H1 (cell line): ENCODE measurements at regions not wholly inside any gene's neighbourhood (a gene's known extent, or its start where the extent isn't known, plus 50 kb on each side); places are given as distances from the start of the nearest gene placed in this dataset.

ENCODE experiments used
- CTCF ChIA-PET: fragments of 300-600 bp; sonication (Branson Sonifier 250); formaldehyde crosslinking; loops from one replicate; lab custom pipeline; 2021; ENCODE audit not compliant: partially characterized antibody; lab: Charles Lee
- POLR2A ChIA-PET: fragments of 300-600 bp; sonication (Branson Sonifier 250); formaldehyde crosslinking; loops from one replicate; lab custom pipeline; 2021; ENCODE audit warnings: inconsistent platforms; ENCODE audit not compliant: partially characterized antibody; lab: Charles Lee
- DNase-seq, 2 experiments: peaks; one replicate each; pipeline versions ENCODE4 v3.0.0 to v3.0.0-alpha.2; 2010 to 2022; ENCODE audit warnings: low spot score in 2 of 2, low read depth in 1 of 2, mixed read lengths in 1 of 2
- FAIRE-seq: peaks from 2 replicates; lab custom pipeline; 2011; peaks lifted over from hg19 to GRCh38; lab: Jason Lieb, UNC
- H2AFZ ChIP-seq: 2 replicates; pipeline ENCODE4 v1.8.1; 2012; ENCODE audit warnings: low read length, inconsistent platforms
- H2AK5ac ChIP-seq: 2 replicates; pipeline ENCODE4 v1.6.1; 2013; ENCODE audit warnings: low read depth, low read length
- H2BK120ac ChIP-seq: replicated peaks from 2 replicates; pipeline ENCODE3; 2013; ENCODE audit warnings: low read depth, low read length, inconsistent platforms
- H2BK12ac ChIP-seq: 2 replicates; pipeline ENCODE4 v1.6.1; 2013; ENCODE audit warnings: low read depth, low read length
- H2BK15ac ChIP-seq: 2 replicates; pipeline ENCODE4 v1.6.1; 2013; ENCODE audit warnings: low read length
- H2BK20ac ChIP-seq: 2 replicates; pipeline ENCODE4 v1.6.1; 2013; ENCODE audit warnings: low read length
- H2BK5ac ChIP-seq: 2 replicates; pipeline ENCODE4 v1.6.1; 2013; ENCODE audit warnings: low read depth, low read length
- H3K14ac ChIP-seq: 2 replicates; pipeline ENCODE4 v1.6.1; 2013; ENCODE audit warnings: inconsistent platforms; ENCODE audit not compliant: insufficient read length
- H3K18ac ChIP-seq: 2 replicates; pipeline ENCODE4 v1.6.1; 2013; ENCODE audit warnings: low read length; ENCODE audit errors: extremely low read depth
- H3K23ac ChIP-seq: 2 replicates; pipeline ENCODE4 v1.6.1; 2013; ENCODE audit warnings: inconsistent platforms; ENCODE audit not compliant: insufficient read length
- H3K23me2 ChIP-seq: 2 replicates; pipeline ENCODE4 v1.6.1; 2013; ENCODE audit warnings: low read depth, low read length
- H3K27ac ChIP-seq: 2 replicates; pipeline ENCODE4 v1.6.1; 2011; ENCODE audit warnings: low read depth, low read length, inconsistent platforms
- H3K27me3 ChIP-seq, 4 experiments: replicated peaks in 1 of 4; 1 replicate in 1 of 4; 2 replicates in 3 of 4; pipeline versions ENCODE4 v1.6.1 to v1.8.1; 2011 to 2013; ENCODE audit warnings: low read length in 3 of 4, mild to moderate bottlenecking in 3 of 4, inconsistent platforms in 2 of 4, mixed read lengths in 2 of 4, moderate library complexity in 1 of 4; ENCODE audit not compliant: control insufficient read depth in 3 of 4, insufficient read depth in 3 of 4; ENCODE audit errors: extremely low read depth in 1 of 4
- H3K36me3 ChIP-seq, 4 experiments: 2 replicates each; pipeline versions ENCODE4 v1.6.1 to v1.8.1; 2011 to 2013; ENCODE audit warnings: mild to moderate bottlenecking in 4 of 4, low read length in 3 of 4, moderate library complexity in 2 of 4, control low read depth in 1 of 4, inconsistent platforms in 1 of 4; ENCODE audit not compliant: insufficient read depth in 4 of 4, control insufficient read depth in 2 of 4
- H3K4ac ChIP-seq: replicated peaks from 2 replicates; pipeline ENCODE3; 2013; ENCODE audit warnings: low read length, low read depth, mixed read lengths, inconsistent platforms; ENCODE audit not compliant: insufficient read length
- H3K4me1 ChIP-seq, 4 experiments: replicated peaks in 1 of 4; 1 replicate in 1 of 4; 2 replicates in 3 of 4; pipeline versions ENCODE4 v1.6.1 to v1.8.1; 2011 to 2013; ENCODE audit warnings: low read length in 3 of 4, inconsistent platforms in 2 of 4, mixed read lengths in 1 of 4; ENCODE audit not compliant: insufficient read depth in 4 of 4, control insufficient read depth in 3 of 4
- H3K4me2 ChIP-seq, 2 experiments: 2 replicates each; pipeline versions ENCODE4 v1.6.1 to v1.8.1; 2011 to 2013; ENCODE audit warnings: low read depth in 2 of 2, low read length in 2 of 2, control low read depth in 1 of 2, inconsistent platforms in 1 of 2, mild to moderate bottlenecking in 1 of 2; ENCODE audit not compliant: insufficient read depth in 1 of 2
- H3K4me3 ChIP-seq, 4 experiments: fragments of 200-600, 300-600 bp in 1 of 4; sonication (generic), shearing (Covaris generic), sonication (Bioruptor Twin) in 1 of 4; 2 replicates each; pipeline versions ENCODE4 v1.5.1 to v1.8.1; 2011 to 2016; ENCODE audit warnings: low read length in 4 of 4, low read depth in 3 of 4, control low read depth in 2 of 4, inconsistent platforms in 2 of 4, mild to moderate bottlenecking in 2 of 4, mixed read lengths in 1 of 4, moderate library complexity in 1 of 4; ENCODE audit not compliant: insufficient read depth in 2 of 4; ENCODE audit errors: extremely low read depth in 1 of 4
- H3K56ac ChIP-seq: replicated peaks from 2 replicates; pipeline ENCODE3; 2013; ENCODE audit warnings: low read depth, mild to moderate bottlenecking, mixed read lengths, low read length, inconsistent platforms; ENCODE audit not compliant: insufficient read length
- H3K79me1 ChIP-seq: 2 replicates; pipeline ENCODE4 v1.6.1; 2013; ENCODE audit warnings: low read depth, low read length, control low read depth
- H3K79me2 ChIP-seq, 2 experiments: 2 replicates each; pipeline versions ENCODE4 v1.6.1 to v1.8.1; 2012 to 2013; ENCODE audit warnings: low read length in 2 of 2, mild to moderate bottlenecking in 2 of 2, inconsistent platforms in 1 of 2; ENCODE audit not compliant: insufficient read depth in 2 of 2, control insufficient read depth in 1 of 2
- H3K9ac ChIP-seq, 4 experiments: replicated peaks in 1 of 4; 1 replicate in 1 of 4; 2 replicates in 3 of 4; pipeline versions ENCODE4 v1.6.1 to v1.8.1; 2011 to 2013; ENCODE audit warnings: low read depth in 3 of 4, low read length in 3 of 4, control low read depth in 2 of 4, mild to moderate bottlenecking in 2 of 4, moderate library complexity in 2 of 4, inconsistent platforms in 1 of 4; ENCODE audit errors: extremely low read depth in 1 of 4
- H3K9me3 ChIP-seq, 2 experiments: 2 replicates each; pipeline versions ENCODE4 v1.6.1 to v1.8.1; 2012 to 2013; ENCODE audit warnings: mild to moderate bottlenecking in 2 of 2, moderate library complexity in 2 of 2, control low read depth in 1 of 2, inconsistent platforms in 1 of 2, low read depth in 1 of 2, low read length in 1 of 2, mixed read lengths in 1 of 2; ENCODE audit not compliant: insufficient read depth in 2 of 2
- H4K20me1 ChIP-seq, 2 experiments: replicated peaks in 1 of 2; 2 replicates each; pipeline versions ENCODE3 to v1.8.1; 2011 to 2013; ENCODE audit warnings: inconsistent platforms in 2 of 2, low read length in 2 of 2, mild to moderate bottlenecking in 1 of 2; ENCODE audit not compliant: insufficient read depth in 2 of 2, control insufficient read depth in 1 of 2
- H4K5ac ChIP-seq: 2 replicates; pipeline ENCODE4 v1.6.1; 2013; ENCODE audit warnings: low read length, low read depth, mixed read lengths, inconsistent platforms; ENCODE audit not compliant: insufficient read length
- H4K8ac ChIP-seq: 2 replicates; pipeline ENCODE4 v1.8.0; 2013; ENCODE audit warnings: mild to moderate bottlenecking, moderate library complexity, low read length, inconsistent platforms; ENCODE audit not compliant: insufficient read depth; ENCODE audit errors: extremely low read depth
- H4K91ac ChIP-seq: replicated peaks from 2 replicates; pipeline ENCODE3; 2013; ENCODE audit warnings: low read length, mixed read lengths, inconsistent platforms; ENCODE audit not compliant: insufficient read length
- CTBP2 ChIP-seq: IDR thresholded peaks from 2 replicates; pipeline ENCODE4 v1.7.0; 2011; ENCODE audit warnings: borderline replicate concordance, mild to moderate bottlenecking, moderate library complexity, mixed read lengths, low read length; ENCODE audit not compliant: insufficient read depth, insufficient read length
- JUND ChIP-seq: IDR thresholded peaks from 2 replicates; pipeline ENCODE4 v1.6.1; 2011; ENCODE audit warnings: mild to moderate bottlenecking, improper control_type of control experiment, low read length
- KDM5A ChIP-seq: fragments of 200-600 bp; IDR thresholded peaks from 2 replicates; pipeline ENCODE4 v1.7.1; 2012; ENCODE audit warnings: mild to moderate bottlenecking, low read length, inconsistent platforms, mixed read lengths
- NRF1 ChIP-seq: IDR thresholded peaks from 2 replicates; pipeline ENCODE4 v1.6.1; 2011; ENCODE audit warnings: mild to moderate bottlenecking, low read depth, low read length, improper control_type of control experiment
- RFX5 ChIP-seq: IDR thresholded peaks from 2 replicates; pipeline ENCODE4 v1.6.1; 2011; ENCODE audit warnings: low read depth, low read length, improper control_type of control experiment, borderline replicate concordance
- RNF2 ChIP-seq: fragments of 200-900, 300-1000 bp; sonication (generic); IDR thresholded peaks from 2 replicates; pipeline ENCODE4 v1.7.1; 2016; ENCODE audit warnings: borderline replicate concordance, low read depth, mild to moderate bottlenecking, antibody characterized with exemption, low read length; ENCODE audit not compliant: poor library complexity, severe bottlenecking; ENCODE audit errors: missing control alignments
- SAP30 ChIP-seq: fragments of 300-600 bp; sonication (generic); IDR thresholded peaks from 2 replicates; pipeline ENCODE4 v1.7.1; 2012; ENCODE audit warnings: low read length, moderate library complexity, mild to moderate bottlenecking, inconsistent platforms; ENCODE audit not compliant: insufficient read depth, insufficient replicate concordance
- SIN3A ChIP-seq, 2 experiments: IDR thresholded peaks in 1 of 2; conservative IDR thresholded peaks in 1 of 2; 2 replicates each; pipeline ENCODE4 v1.6.1; 2011 to 2012; ENCODE audit warnings: low read length in 2 of 2, improper control_type of control experiment in 1 of 2, low read depth in 1 of 2, mild to moderate bottlenecking in 1 of 2
- SP2 ChIP-seq: IDR thresholded peaks from 2 replicates; pipeline ENCODE4 v1.6.1; 2012; ENCODE audit warnings: mild to moderate bottlenecking, low read length, inconsistent platforms
- TAF1 ChIP-seq: IDR thresholded peaks from 2 replicates; pipeline ENCODE4 v1.6.1; 2011; ENCODE audit warnings: mild to moderate bottlenecking, low read depth, low read length
- TAF7 ChIP-seq: optimal IDR thresholded peaks from 2 replicates; pipeline ENCODE3; 2011; ENCODE audit warnings: low read depth, mild to moderate bottlenecking, inconsistent platforms, low read length, moderate library complexity, borderline replicate concordance
- TBP ChIP-seq: IDR thresholded peaks from 2 replicates; pipeline ENCODE4 v1.6.1; 2011; ENCODE audit warnings: low read depth, low read length, improper control_type of control experiment
- TEAD4 ChIP-seq: IDR thresholded peaks from 2 replicates; pipeline ENCODE4 v1.6.1; 2012; ENCODE audit warnings: low read depth, low read length, inconsistent platforms, mixed read lengths

DNA sequence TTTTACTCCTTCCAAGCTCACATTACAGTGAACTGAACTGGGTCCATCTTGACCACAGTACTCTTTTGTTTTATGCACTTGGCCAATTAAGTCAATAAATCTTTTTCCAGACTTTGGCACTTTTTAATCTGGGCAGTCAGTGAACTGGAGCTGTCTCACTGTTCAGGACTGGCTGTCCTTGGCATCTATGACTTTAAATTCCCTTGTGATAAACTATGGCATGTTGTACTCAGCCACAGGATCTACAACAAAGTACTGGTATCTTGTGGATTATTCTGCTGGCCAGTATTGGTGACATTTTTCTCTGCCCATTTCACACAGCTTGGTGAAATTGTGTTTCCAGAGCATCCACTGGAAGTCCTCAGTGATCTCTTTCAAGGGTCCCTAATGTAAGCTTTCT lies 1144.8 kb upstream of the SEMA6A start:
- H3K18ac ChIP-seq, result no peak overlapping the region
- H3K4me3 ChIP-seq, result no peak overlapping the region
- no peaks in the 10 kb centered on the region for H3K36me3 ChIP-seq
- H3K4me2 ChIP-seq, result no peak overlapping the region
- POLR2A ChIA-PET, result no interaction called here
- no peak overlapping the region for H3K23ac ChIP-seq
- no peak overlapping the region for H3K4ac ChIP-seq
- H2AFZ ChIP-seq, result no peak overlapping the region
- no peak overlapping the region for H3K14ac ChIP-seq
- H4K8ac ChIP-seq, result no peak overlapping the region
- H3K79me1 ChIP-seq, result no peaks in the 10 kb centered on the region
- H2BK20ac ChIP-seq, result no peak overlapping the region
- no peak overlapping the region for H4K91ac ChIP-seq
- H2BK5ac ChIP-seq, result no peak overlapping the region
- H3K9me3 ChIP-seq, result peaks cover 6 to 12% of the 10 kb centered on the region in 2 experiments; a peak in 2 of 4 replicates
- no peaks in the 10 kb centered on the region for H3K27me3 ChIP-seq
- no peaks in the 10 kb centered on the region for H3K79me2 ChIP-seq
- CTCF ChIA-PET, result no interaction called here
- H3K27ac ChIP-seq, result no peak overlapping the region
- H3K23me2 ChIP-seq, result no peaks in the 10 kb centered on the region
- H2BK15ac ChIP-seq, result no peak overlapping the region
- H3K56ac ChIP-seq, result no peak overlapping the region
- TF ChIP-seq KDM5A (no peak), SIN3A (conservative IDR thresholded peaks at IDR 0.05 in 1 of 2, IDR thresholded peaks at IDR 0.05 in 1 of 2; ENCODE audit: low read depth in 1 of 2, low read length in 2 of 2) (no peak), SP2 (no peak), TEAD4 (no peak), TAF1 (no peak), TAF7 (no peak), JUND (no peak), CTBP2 (no peak), TBP (no peak), RNF2 (no peak), RFX5 (no peak), SAP30 (no peak), NRF1 (no peak)
- TF ChIP-seq, all 59 proteins: peak for 0
- Histone ChIP-seq H3K4me1 (no peaks in the 10 kb centered on the region), H2AK5ac (no peak overlapping the region), H4K20me1 (no peaks in the 10 kb centered on the region), H2BK120ac (no peak overlapping the region), H2BK12ac (no peak overlapping the region), H3K9ac (no peak overlapping the region), H4K5ac (no peak overlapping the region)
- DNase-seq (no peak), FAIRE-seq (no peak)
